H9 (cell line): ENCODE measurements at regions not wholly inside any gene's neighbourhood (a gene's known extent, or its start where the extent isn't known, plus 50 kb on each side); places are given as distances from the start of the nearest gene placed in this dataset.

Experiments
- DNase-seq: peaks from one replicate; pipeline ENCODE4 v3.0.0-alpha.2; 2017
- H2AFZ ChIP-seq: one replicate; pipeline ENCODE4 v1.6.1; 2013; ENCODE audit warnings: mild to moderate bottlenecking, low read length, control low read depth, moderate library complexity
- H2AK5ac ChIP-seq: 2 replicates; pipeline ENCODE4 v1.6.1; 2013; ENCODE audit warnings: low read length, control low read depth, mixed read lengths; ENCODE audit not compliant: insufficient read length
- H2BK120ac ChIP-seq: one replicate; pipeline ENCODE4 v1.6.1; 2013; ENCODE audit warnings: low read depth, mild to moderate bottlenecking, low read length, control low read depth, inconsistent platforms; ENCODE audit not compliant: poor library complexity, severe bottlenecking
- H2BK12ac ChIP-seq: 2 replicates; pipeline ENCODE4 v1.6.1; 2013; ENCODE audit warnings: low read length, control low read depth, mixed read lengths, low read depth; ENCODE audit not compliant: insufficient read length
- H2BK15ac ChIP-seq: 2 replicates; pipeline ENCODE4 v1.6.1; 2013; ENCODE audit warnings: low read depth, low read length, control low read depth
- H2BK20ac ChIP-seq: one replicate; pipeline ENCODE4 v1.6.1; 2013; ENCODE audit warnings: low read depth, mild to moderate bottlenecking, low read length, control low read depth, inconsistent platforms; ENCODE audit not compliant: poor library complexity, severe bottlenecking
- H2BK5ac ChIP-seq: 2 replicates; pipeline ENCODE4 v1.6.1; 2013; ENCODE audit warnings: low read length, control low read depth, mixed read lengths; ENCODE audit not compliant: insufficient read length
- H3K14ac ChIP-seq: 2 replicates; pipeline ENCODE4 v1.6.1; 2013; ENCODE audit warnings: low read length, control low read depth; ENCODE audit not compliant: insufficient read depth
- H3K18ac ChIP-seq: 2 replicates; pipeline ENCODE4 v1.6.1; 2013; ENCODE audit warnings: low read depth, mild to moderate bottlenecking, mixed read lengths, low read length, control low read depth; ENCODE audit not compliant: insufficient read length
- H3K23ac ChIP-seq: 2 replicates; pipeline ENCODE4 v1.6.1; 2013; ENCODE audit warnings: low read length, control low read depth, mixed read lengths, low read depth; ENCODE audit not compliant: insufficient read length
- H3K23me2 ChIP-seq: 2 replicates; pipeline ENCODE4 v1.6.1; 2013; ENCODE audit warnings: low read depth, mild to moderate bottlenecking, mixed read lengths, low read length, control low read depth; ENCODE audit not compliant: insufficient read length, poor library complexity, severe bottlenecking
- H3K27ac ChIP-seq: 2 replicates; pipeline ENCODE4 v1.5.1; 2013; ENCODE audit warnings: low read length, control low read depth, mixed read lengths, low read depth; ENCODE audit not compliant: insufficient read length
- H3K27me3 ChIP-seq: 2 replicates; pipeline ENCODE4 v1.6.1; 2013; ENCODE audit warnings: low read length, control low read depth, inconsistent platforms; ENCODE audit not compliant: insufficient read depth
- H3K4ac ChIP-seq: 2 replicates; pipeline ENCODE4 v1.6.1; 2013; ENCODE audit warnings: low read depth, mild to moderate bottlenecking, control low read depth, inconsistent platforms, low read length, moderate library complexity
- H3K4me1 ChIP-seq: 2 replicates; pipeline ENCODE4 v1.6.1; 2013; ENCODE audit warnings: low read length, control low read depth, inconsistent platforms; ENCODE audit not compliant: insufficient read depth
- H3K4me2 ChIP-seq: 2 replicates; pipeline ENCODE4 v1.6.1; 2013; ENCODE audit warnings: low read length, control low read depth, mixed read lengths; ENCODE audit not compliant: insufficient read length, insufficient read depth
- H3K56ac ChIP-seq: 2 replicates; pipeline ENCODE4 v1.6.1; 2013; ENCODE audit warnings: low read depth, mild to moderate bottlenecking, mixed read lengths, low read length, control low read depth; ENCODE audit not compliant: insufficient read length
- H3K79me1 ChIP-seq: 2 replicates; pipeline ENCODE4 v1.6.1; 2013; ENCODE audit warnings: low read depth, mild to moderate bottlenecking, moderate library complexity, low read length, control low read depth, inconsistent platforms; ENCODE audit not compliant: insufficient read depth, poor library complexity, severe bottlenecking
- H3K79me2 ChIP-seq: 2 replicates; pipeline ENCODE4 v1.6.1; 2013; ENCODE audit warnings: low read length, control low read depth, inconsistent platforms; ENCODE audit not compliant: insufficient read depth
- H3K9ac ChIP-seq: 2 replicates; pipeline ENCODE4 v1.6.1; 2013; ENCODE audit warnings: low read length, control low read depth, mixed read lengths; ENCODE audit not compliant: insufficient read length; ENCODE audit errors: extremely low read depth
- H3K9me3 ChIP-seq: one replicate; pipeline ENCODE4 v1.6.1; 2013; ENCODE audit warnings: low read depth, low read length, inconsistent platforms; ENCODE audit not compliant: control insufficient read depth
- H3T11ph ChIP-seq: one replicate; pipeline ENCODE4 v1.6.1; 2013; ENCODE audit warnings: mild to moderate bottlenecking, low read length, control low read depth, inconsistent platforms
- H4K20me1 ChIP-seq: one replicate; pipeline ENCODE4 v1.6.1; 2013; ENCODE audit not compliant: control insufficient read depth, insufficient read length, insufficient read depth
- H4K5ac ChIP-seq: 2 replicates; pipeline ENCODE4 v1.6.1; 2013; ENCODE audit warnings: low read depth, mild to moderate bottlenecking, mixed read lengths, low read length, control low read depth; ENCODE audit not compliant: insufficient read length
- H4K8ac ChIP-seq: replicated peaks from 2 replicates; pipeline ENCODE4 v1.6.1; 2013; ENCODE audit warnings: low read length, control low read depth, mixed read lengths, low read depth; ENCODE audit not compliant: insufficient read length
- H4K91ac ChIP-seq: 2 replicates; pipeline ENCODE4 v1.6.1; 2013; ENCODE audit warnings: low read depth, mild to moderate bottlenecking, moderate library complexity, mixed read lengths, low read length, control low read depth; ENCODE audit not compliant: insufficient read length
- H3K27ac Mint-ChIP-seq, 3 experiments: 2 replicates in 2 of 3; 3 replicates in 1 of 3; pipeline ENCODE4 v1.8.0; 2020 to 2021; ENCODE audit warnings: mixed read lengths in 3 of 3, mild to moderate bottlenecking in 1 of 3, moderate library complexity in 1 of 3
- H3K27me3 Mint-ChIP-seq: 2 replicates; pipeline ENCODE4 v1.8.0; 2021; ENCODE audit warnings: low read depth, mild to moderate bottlenecking, moderate library complexity, mixed read lengths
- H3K36me3 Mint-ChIP-seq, 3 experiments: 2 replicates in 2 of 3; 3 replicates in 1 of 3; pipeline ENCODE4 v1.8.0; 2020 to 2021; ENCODE audit warnings: low read depth in 3 of 3, mixed read lengths in 3 of 3; ENCODE audit not compliant: insufficient read depth in 1 of 3
- H3K4me1 Mint-ChIP-seq, 2 experiments: 2 replicates each; pipeline ENCODE4 v1.8.0; 2020; ENCODE audit warnings: mixed read lengths in 2 of 2
- H3K4me3 Mint-ChIP-seq, 2 experiments: 2 replicates in 1 of 2; 3 replicates in 1 of 2; pipeline ENCODE4 v1.8.0; 2020 to 2021; ENCODE audit warnings: mild to moderate bottlenecking in 2 of 2, mixed read lengths in 2 of 2, moderate library complexity in 1 of 2
- H3K9me3 Mint-ChIP-seq, 2 experiments: 2 replicates in 1 of 2; 3 replicates in 1 of 2; pipeline ENCODE4 v1.8.0; 2020; ENCODE audit warnings: mild to moderate bottlenecking in 2 of 2, mixed read lengths in 2 of 2, moderate library complexity in 1 of 2
- WGBS: extraction: QIAGEN DNeasy Blood & Tissue Kit; methylation state at CpG from one replicate; pipeline ENCODE4 v1.1.7; 2013; ENCODE audit warnings: missing lambda C conversion rate, low lambda C conversion rate, mixed read lengths; ENCODE audit not compliant: insufficient read length; ENCODE audit errors: extremely low coverage; 5-methylcytosine and 5-hydroxymethylcytosine counted together
- TF ChIP-seq, protein P1 (sequence below): fragments of 200-600 bp; sonication (generic); conservative IDR thresholded peaks from 3 replicates; pipeline ENCODE4 v1.8.0; 2021; ENCODE audit warnings: antibody characterized with exemption, mild to moderate bottlenecking

DNA sequence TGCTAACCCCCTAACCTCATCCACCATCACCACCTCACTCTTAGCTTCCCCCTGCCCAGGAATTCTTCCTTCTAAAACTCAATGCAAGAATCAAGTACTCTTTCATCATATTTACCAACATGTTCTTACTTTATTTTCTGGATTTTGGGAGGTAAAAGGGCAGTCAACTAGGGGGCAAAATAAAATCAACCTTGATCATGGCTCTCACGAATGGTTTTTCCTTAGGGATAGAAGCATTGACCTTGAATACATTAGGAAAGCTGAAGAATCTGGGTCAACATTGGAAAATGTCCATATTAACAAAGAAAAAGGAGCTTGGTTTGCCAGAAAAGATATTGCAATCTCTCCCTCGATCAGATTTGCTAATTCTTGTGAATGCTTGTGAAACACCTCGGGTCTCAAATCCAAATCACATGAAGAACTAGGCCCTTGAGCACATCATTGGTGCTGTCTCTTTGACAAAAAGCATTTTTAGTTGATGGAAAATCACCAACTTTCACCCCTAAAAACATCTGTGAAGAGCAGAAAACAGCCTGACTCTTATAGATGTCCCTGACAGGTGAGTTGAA lies 58.9 kb downstream of the ZC3H11B start:
- Histone ChIP-seq H3K27ac (no peak overlapping the region), H4K5ac (no peak overlapping the region), H3K9me3 (no peaks in the 10 kb centered on the region), H3K79me1 (no peaks in the 10 kb centered on the region), H3K4ac (no peak overlapping the region), H3K27me3 (no peaks in the 10 kb centered on the region), H2BK12ac (no peak overlapping the region), H3K79me2 (no peaks in the 10 kb centered on the region), H2AFZ (no peak overlapping the region), H3K18ac (no peak overlapping the region), H3K4me1 (no peaks in the 10 kb centered on the region), H2BK20ac (no peak overlapping the region), H4K91ac (no peak overlapping the region), H2BK5ac (no peak overlapping the region), H3K14ac (no peak overlapping the region), H3K56ac (no peak overlapping the region), H4K20me1 (no peaks in the 10 kb centered on the region), H3K4me2 (no peak overlapping the region), H3K23ac (no peak overlapping the region), H2BK120ac (no peak overlapping the region), H3K23me2 (no peaks in the 10 kb centered on the region), H3T11ph (no peak overlapping the region), H4K8ac (no peak overlapping the region), H3K9ac (no peak overlapping the region), H2AK5ac (no peak overlapping the region), H2BK15ac (no peak overlapping the region)
- Mint-ChIP-seq H3K9me3 (no peaks in the 10 kb centered on the region), H3K27me3 (peaks cover 1% of the 10 kb centered on the region; the same call in 1 of the 2 replicates), H3K4me3 (no peak overlapping the region), H3K36me3 (no peaks in the 10 kb centered on the region), H3K27ac (no peak overlapping the region), H3K4me1 (peaks cover 27 to 29% of the 10 kb centered on the region in 2 experiments)
- no CpG with 5 or more reads among the region's 3 CpGs for WGBS
- TF ChIP-seq, protein P1, sequence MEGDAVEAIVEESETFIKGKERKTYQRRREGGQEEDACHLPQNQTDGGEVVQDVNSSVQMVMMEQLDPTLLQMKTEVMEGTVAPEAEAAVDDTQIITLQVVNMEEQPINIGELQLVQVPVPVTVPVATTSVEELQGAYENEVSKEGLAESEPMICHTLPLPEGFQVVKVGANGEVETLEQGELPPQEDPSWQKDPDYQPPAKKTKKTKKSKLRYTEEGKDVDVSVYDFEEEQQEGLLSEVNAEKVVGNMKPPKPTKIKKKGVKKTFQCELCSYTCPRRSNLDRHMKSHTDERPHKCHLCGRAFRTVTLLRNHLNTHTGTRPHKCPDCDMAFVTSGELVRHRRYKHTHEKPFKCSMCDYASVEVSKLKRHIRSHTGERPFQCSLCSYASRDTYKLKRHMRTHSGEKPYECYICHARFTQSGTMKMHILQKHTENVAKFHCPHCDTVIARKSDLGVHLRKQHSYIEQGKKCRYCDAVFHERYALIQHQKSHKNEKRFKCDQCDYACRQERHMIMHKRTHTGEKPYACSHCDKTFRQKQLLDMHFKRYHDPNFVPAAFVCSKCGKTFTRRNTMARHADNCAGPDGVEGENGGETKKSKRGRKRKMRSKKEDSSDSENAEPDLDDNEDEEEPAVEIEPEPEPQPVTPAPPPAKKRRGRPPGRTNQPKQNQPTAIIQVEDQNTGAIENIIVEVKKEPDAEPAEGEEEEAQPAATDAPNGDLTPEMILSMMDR = no peak
- no peak for DNase-seq
